ENCODE measurements at regions not wholly inside any gene's neighbourhood (a gene's known extent, or its start where the extent isn't known, plus 50 kb on each side); places are given as distances from the start of the nearest gene placed in this dataset.

- H3K9me3 ChIP-seq = no peaks in the 10 kb centered on the region
- TF ChIP-seq POLR2A (IDR thresholded peaks at IDR 0.05) = no peak
- TF ChIP-seq, protein P1, sequence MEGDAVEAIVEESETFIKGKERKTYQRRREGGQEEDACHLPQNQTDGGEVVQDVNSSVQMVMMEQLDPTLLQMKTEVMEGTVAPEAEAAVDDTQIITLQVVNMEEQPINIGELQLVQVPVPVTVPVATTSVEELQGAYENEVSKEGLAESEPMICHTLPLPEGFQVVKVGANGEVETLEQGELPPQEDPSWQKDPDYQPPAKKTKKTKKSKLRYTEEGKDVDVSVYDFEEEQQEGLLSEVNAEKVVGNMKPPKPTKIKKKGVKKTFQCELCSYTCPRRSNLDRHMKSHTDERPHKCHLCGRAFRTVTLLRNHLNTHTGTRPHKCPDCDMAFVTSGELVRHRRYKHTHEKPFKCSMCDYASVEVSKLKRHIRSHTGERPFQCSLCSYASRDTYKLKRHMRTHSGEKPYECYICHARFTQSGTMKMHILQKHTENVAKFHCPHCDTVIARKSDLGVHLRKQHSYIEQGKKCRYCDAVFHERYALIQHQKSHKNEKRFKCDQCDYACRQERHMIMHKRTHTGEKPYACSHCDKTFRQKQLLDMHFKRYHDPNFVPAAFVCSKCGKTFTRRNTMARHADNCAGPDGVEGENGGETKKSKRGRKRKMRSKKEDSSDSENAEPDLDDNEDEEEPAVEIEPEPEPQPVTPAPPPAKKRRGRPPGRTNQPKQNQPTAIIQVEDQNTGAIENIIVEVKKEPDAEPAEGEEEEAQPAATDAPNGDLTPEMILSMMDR (IDR thresholded peaks at IDR 0.05) = no peak
- intact Hi-C loops (cut with DNase I) = no loop called here
- DNase-seq = no peak
- WGBS, 2 donors = 65 to 68% methylated on average over 14 to 15 of the region's 15 CpGs
- H3K27ac ChIP-seq = no peak overlapping the region
- H3K4me3 ChIP-seq (replicated peaks in 1 of 3) = no peak overlapping the region
- no peaks in the 10 kb centered on the region for H3K27me3 ChIP-seq
- no peaks in the 10 kb centered on the region for H3K4me1 ChIP-seq
- no peaks in the 10 kb centered on the region for H3K36me3 ChIP-seq
These were observed 145.7 kb upstream of the NECTIN1 start for GRCh38 chr11:119874660-119875238.

DNA sequence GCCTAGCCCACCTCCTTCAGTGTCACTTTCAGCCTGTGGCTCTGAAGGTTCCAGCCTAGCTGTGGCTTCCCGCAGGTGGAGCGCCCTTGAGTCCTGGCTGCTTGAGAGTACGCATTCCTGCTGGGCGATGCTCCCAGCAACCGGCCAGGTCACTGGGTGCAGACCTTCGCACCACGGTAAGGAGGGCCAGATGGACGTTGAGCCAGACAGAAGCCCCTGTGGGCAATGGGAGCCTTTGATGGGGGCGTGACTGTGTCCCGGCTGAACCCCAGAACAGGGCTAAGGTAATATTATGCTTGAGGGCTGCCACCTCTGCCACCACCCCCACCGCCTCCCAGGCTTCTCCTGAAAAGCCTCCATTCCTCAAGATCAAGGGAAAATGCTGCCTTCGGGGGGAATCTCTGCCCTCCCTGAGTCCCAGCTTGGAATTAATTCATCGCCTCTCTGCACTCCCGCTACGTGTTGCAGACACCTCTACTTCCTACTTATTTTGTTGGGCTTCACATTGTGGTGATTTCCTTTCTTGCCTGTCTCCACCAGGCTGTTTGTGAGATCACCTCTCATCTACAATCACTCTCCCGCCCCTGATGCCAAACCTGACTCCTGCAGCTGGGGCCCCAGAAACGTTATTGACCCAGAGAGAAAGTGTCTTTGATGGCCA lies 144.9 kb upstream of the NECTIN1 start:
- H3K27ac ChIP-seq = no peak overlapping the region
- no peak overlapping the region for H3K4me3 ChIP-seq (replicated peaks in 1 of 3)
- H3K4me1 ChIP-seq = no peaks in the 10 kb centered on the region
- intact Hi-C loops (cut with DNase I) = no loop called here
- WGBS, 2 donors = 69% methylated on average over 12 to 17 of the region's 17 CpGs
- H3K9me3 ChIP-seq = no peaks in the 10 kb centered on the region
- DNase-seq = no peak
- H3K27me3 ChIP-seq = no peaks in the 10 kb centered on the region
- H3K36me3 ChIP-seq = no peaks in the 10 kb centered on the region
- no peak for TF ChIP-seq POLR2A (IDR thresholded peaks at IDR 0.05)

- no peak for DNase-seq
- Histone ChIP-seq H3K4me1 (no peaks in the 10 kb centered on the region), H3K36me3 (no peaks in the 10 kb centered on the region), H3K9me3 (no peaks in the 10 kb centered on the region), H3K27me3 (no peaks in the 10 kb centered on the region), H3K4me3 (replicated peaks in 1 of 3) (no peak overlapping the region), H3K27ac (no peak overlapping the region)
- intact Hi-C loops (cut with DNase I) = no loop called here
- TF ChIP-seq, protein P1 (IDR thresholded peaks at IDR 0.05) = no peak
- no peak for TF ChIP-seq POLR2A (IDR thresholded peaks at IDR 0.05)
- WGBS, 2 donors = 68 to 72% methylated on average over 11 of the region's 11 CpGs
These were observed 143.8 kb upstream of the NECTIN1 start for GRCh38 chr11:119872611-119873310.

- no peaks in the 10 kb centered on the region for H3K27me3 ChIP-seq
- no peak for TF ChIP-seq POLR2A (IDR thresholded peaks at IDR 0.05)
- TF ChIP-seq, protein P1 (IDR thresholded peaks at IDR 0.05) = no peak
- no peak overlapping the region for H3K4me3 ChIP-seq (replicated peaks in 1 of 3)
- no peaks in the 10 kb centered on the region for H3K4me1 ChIP-seq
- intact Hi-C loops (cut with DNase I) = no loop called here
- 65 to 80% methylated on average over 2 of the region's 2 CpGs for WGBS, 2 donors
- no peak overlapping the region for H3K27ac ChIP-seq
- DNase-seq = no peak
- no peaks in the 10 kb centered on the region for H3K36me3 ChIP-seq
- H3K9me3 ChIP-seq = no peaks in the 10 kb centered on the region
These were observed 136.7 kb upstream of the NECTIN1 start for GRCh38 chr11:119865661-119866156.

DNA sequence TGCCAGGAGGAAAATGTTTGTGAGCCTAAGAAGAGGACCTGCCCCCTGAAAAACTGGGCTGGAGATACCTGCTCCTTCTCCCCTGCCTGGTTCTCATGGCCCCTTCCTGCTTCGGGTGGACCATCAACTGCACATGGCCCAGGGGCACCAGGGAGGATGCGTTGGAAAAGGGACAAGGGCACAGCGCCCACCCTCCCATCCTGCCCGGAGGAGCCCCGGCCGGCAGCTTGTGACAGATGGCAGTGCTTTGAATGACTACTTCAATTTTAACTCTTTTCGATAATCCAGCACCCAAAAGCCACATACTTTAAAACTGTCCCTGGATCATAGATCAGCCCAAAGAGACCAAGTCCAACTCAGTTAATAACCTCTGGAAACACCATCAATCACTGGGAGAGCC lies 135.8 kb upstream of the NECTIN1 start:
- H3K4me3 ChIP-seq (replicated peaks in 1 of 3) = no peak overlapping the region
- H3K9me3 ChIP-seq = no peaks in the 10 kb centered on the region
- DNase-seq = no peak
- WGBS, 2 donors = 79 to 84% methylated on average over 7 of the region's 7 CpGs
- TF ChIP-seq, protein P1 (IDR thresholded peaks at IDR 0.05) = no peak
- no peak for TF ChIP-seq POLR2A (IDR thresholded peaks at IDR 0.05)
- H3K4me1 ChIP-seq = no peaks in the 10 kb centered on the region
- no peaks in the 10 kb centered on the region for H3K36me3 ChIP-seq
- H3K27ac ChIP-seq = no peak overlapping the region
- intact Hi-C loops (cut with DNase I) = no loop called here
- H3K27me3 ChIP-seq = no peaks in the 10 kb centered on the region
